ENCODE measurements at regions not wholly inside any gene's neighbourhood (a gene's known extent, or its start where the extent isn't known, plus 50 kb on each side); places are given as distances from the start of the nearest gene placed in this dataset.
"Not testable (repeated sequence)": the region's sequence is repeated elsewhere in the genome, so short reads cannot be mapped to it uniquely, and the experiment has no call there.

DNA sequence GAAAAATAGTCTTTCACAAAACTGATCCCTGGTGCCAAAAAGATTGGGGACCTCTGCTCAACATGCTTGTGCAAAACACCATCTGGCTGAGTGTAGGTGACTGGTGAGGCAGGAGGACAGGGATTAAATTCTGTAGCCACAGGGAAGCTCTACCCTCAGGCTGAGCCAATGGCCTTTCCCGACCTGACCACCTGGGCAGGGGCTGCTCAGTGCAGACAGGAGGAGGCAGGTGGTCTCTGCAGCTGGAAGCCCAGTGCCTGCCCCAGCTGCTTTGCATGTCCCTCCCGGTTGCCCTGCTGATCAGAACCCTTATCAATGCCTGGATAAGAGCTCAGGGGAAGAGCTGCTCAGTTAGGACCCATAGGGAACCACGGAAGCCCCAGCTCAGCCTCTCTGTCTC is 235.3 kb downstream of the ANKRD36 start:
- no peak for TF ChIP-seq CTCF (IDR thresholded peaks at IDR 0.05)
- Histone ChIP-seq H3K27me3 (peaks cover 47% of the 10 kb centered on the region), H3K9me3 (no peaks in the 10 kb centered on the region), H3K4me3 (ENCODE audit: low read depth in 1 of 2, low read length in 1 of 2) (no peak overlapping the region), H3K27ac (no peak overlapping the region), H3K4me1 (ENCODE audit: control insufficient read depth in 1 of 2, insufficient read depth in 1 of 2, low read depth in 1 of 2, low read length in 1 of 2) (no peaks in the 10 kb centered on the region), H3K36me3 (no peaks in the 10 kb centered on the region)

DNA sequence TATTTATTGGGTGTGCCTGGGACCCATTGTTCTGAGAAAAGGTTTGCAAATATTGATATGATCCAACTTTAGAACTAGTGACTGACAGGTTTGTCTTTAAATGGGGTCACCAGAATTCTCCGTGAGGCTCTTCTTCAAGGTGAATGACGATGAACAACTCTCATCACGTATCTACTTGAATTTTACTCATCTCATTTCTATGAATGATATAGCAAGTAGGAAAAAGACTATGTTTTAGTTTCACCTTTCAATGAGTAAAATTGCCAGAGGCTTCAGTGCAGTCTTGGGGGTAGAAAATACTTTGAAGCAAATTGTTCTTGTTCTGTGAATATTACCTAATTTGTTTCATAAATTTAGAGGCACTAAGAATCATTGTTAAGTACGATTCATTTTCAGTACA is 232.0 kb downstream of the ANKRD36 start:
- peaks cover 13% of the 10 kb centered on the region for H3K27me3 ChIP-seq
- not testable (repeated sequence) for H3K4me1 ChIP-seq (ENCODE audit: control insufficient read depth in 1 of 2, insufficient read depth in 1 of 2, low read depth in 1 of 2, low read length in 1 of 2); H3K9me3 ChIP-seq; H3K27ac ChIP-seq; H3K4me3 ChIP-seq (ENCODE audit: low read depth in 1 of 2, low read length in 1 of 2); H3K36me3 ChIP-seq

DNA sequence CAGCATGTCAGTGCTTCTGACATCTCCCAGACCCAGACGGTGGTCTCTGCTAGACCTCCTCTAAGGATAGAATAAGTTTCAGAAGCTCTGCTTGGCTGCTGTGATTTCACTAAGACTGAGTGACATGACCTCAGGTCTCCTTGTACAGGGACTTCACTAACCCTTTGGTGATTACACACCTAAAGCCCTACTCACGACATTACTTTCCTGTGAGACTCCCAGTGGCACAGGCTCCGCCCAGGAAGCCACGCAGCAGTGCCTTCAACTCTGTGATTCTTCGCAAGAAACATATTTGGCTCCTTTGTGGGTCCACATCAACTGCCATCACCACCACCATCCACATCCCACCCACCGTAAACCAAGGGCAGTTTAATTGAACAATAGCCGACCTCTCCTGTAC is 220.7 kb downstream of the ANKRD36 start:
- not testable (repeated sequence) for H3K27me3 ChIP-seq; H3K36me3 ChIP-seq; H3K4me1 ChIP-seq (ENCODE audit: control insufficient read depth in 1 of 2, insufficient read depth in 1 of 2, low read depth in 1 of 2, low read length in 1 of 2)

GRCh38 chr2:97332184-97332583 is 219.2 kb downstream of the ANKRD36 start:
- H3K4me1 ChIP-seq (ENCODE audit: control insufficient read depth in 1 of 2, insufficient read depth in 1 of 2, low read depth in 1 of 2, low read length in 1 of 2); H3K4me3 ChIP-seq (ENCODE audit: low read depth in 1 of 2, low read length in 1 of 2); H3K27me3 ChIP-seq; H3K27ac ChIP-seq; H3K36me3 ChIP-seq; H3K9me3 ChIP-seq: not testable (repeated sequence)

More for the DNA sequence above, 220.7 kb downstream of the ANKRD36 start:
- H3K4me3 ChIP-seq (ENCODE audit: low read depth in 1 of 2, low read length in 1 of 2); H3K9me3 ChIP-seq; H3K27ac ChIP-seq: not testable (repeated sequence)

DNA sequence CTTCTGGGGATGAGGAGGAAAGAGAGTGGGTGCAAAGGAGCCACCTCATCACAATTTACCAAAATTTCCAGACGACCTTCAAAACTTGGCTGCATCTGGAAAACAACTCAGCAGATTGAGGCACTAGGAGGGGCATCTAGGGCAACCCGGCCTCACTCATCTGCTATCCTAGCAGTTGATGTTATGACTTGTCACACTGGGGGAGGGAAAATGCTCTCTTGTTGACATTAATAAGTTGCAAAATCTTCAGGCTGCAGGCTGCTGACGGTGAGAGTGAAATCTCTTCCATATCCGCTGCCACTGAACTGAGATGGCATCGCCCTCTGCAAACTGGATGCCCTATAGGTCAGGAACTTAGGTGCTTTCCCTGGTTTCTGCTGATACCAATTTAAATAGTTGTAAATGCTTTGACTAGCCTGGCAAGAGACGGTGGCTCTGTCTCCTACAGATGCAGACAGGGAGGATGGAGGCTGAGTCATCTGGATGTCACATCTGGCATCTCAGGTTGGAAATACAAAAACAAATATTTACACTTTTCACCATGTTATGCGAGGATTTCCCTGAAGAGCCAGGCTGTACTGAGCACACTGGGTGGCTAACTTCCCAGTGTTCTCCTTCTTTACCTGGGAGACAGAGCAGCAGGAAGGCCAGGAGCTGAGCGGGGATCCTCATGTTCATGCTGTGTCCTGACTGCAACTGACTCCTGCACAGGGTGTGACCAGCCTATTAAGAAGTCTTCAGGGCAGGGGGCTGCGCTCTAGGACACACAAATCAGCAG is 209.2 kb downstream of the ANKRD36 start:
- H3K4me3 ChIP-seq (ENCODE audit: low read depth in 1 of 2, low read length in 1 of 2); H3K36me3 ChIP-seq; H3K27ac ChIP-seq; H3K27me3 ChIP-seq; H3K9me3 ChIP-seq; H3K4me1 ChIP-seq (ENCODE audit: control insufficient read depth in 1 of 2, insufficient read depth in 1 of 2, low read depth in 1 of 2, low read length in 1 of 2): not testable (repeated sequence)

- not testable (repeated sequence) for H3K4me1 ChIP-seq (ENCODE audit: control insufficient read depth in 1 of 2, insufficient read depth in 1 of 2, low read depth in 1 of 2, low read length in 1 of 2); H3K9me3 ChIP-seq; H3K36me3 ChIP-seq; H3K27ac ChIP-seq; H3K4me3 ChIP-seq (ENCODE audit: low read depth in 1 of 2, low read length in 1 of 2); H3K27me3 ChIP-seq
These were observed 202.4 kb downstream of the ANKRD36 start for GRCh38 chr2:97315358-97315757.

GRCh38 chr2:97312426-97312825 is 199.5 kb downstream of the ANKRD36 start:
- H3K9me3 ChIP-seq; H3K4me3 ChIP-seq (ENCODE audit: low read depth in 1 of 2, low read length in 1 of 2); H3K4me1 ChIP-seq (ENCODE audit: control insufficient read depth in 1 of 2, insufficient read depth in 1 of 2, low read depth in 1 of 2, low read length in 1 of 2); H3K27ac ChIP-seq; H3K36me3 ChIP-seq; H3K27me3 ChIP-seq: not testable (repeated sequence)

DNA sequence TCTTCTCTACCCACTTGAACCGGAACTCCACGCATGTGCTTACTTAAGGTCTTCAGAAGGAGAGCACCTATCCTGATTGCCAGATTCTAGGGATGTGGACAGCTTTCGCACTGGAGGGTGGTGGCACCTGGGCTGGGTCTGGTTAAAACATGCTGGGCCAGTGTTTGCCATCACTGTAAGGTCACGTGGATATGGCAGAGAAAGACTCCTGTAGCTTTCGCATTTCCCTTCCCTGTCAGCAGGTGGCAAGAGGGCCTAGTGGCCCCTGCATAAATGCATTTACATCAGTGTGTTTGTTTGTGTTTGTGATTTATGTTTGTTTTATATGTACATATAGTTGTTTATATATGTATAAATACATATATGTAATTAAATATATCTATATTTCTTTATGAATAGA is 192.5 kb downstream of the ANKRD36 start:
- H3K9me3 ChIP-seq; H3K4me1 ChIP-seq (ENCODE audit: control insufficient read depth in 1 of 2, insufficient read depth in 1 of 2, low read depth in 1 of 2, low read length in 1 of 2); H3K27me3 ChIP-seq; H3K4me3 ChIP-seq (ENCODE audit: low read depth in 1 of 2, low read length in 1 of 2); H3K27ac ChIP-seq; H3K36me3 ChIP-seq: not testable (repeated sequence)

DNA sequence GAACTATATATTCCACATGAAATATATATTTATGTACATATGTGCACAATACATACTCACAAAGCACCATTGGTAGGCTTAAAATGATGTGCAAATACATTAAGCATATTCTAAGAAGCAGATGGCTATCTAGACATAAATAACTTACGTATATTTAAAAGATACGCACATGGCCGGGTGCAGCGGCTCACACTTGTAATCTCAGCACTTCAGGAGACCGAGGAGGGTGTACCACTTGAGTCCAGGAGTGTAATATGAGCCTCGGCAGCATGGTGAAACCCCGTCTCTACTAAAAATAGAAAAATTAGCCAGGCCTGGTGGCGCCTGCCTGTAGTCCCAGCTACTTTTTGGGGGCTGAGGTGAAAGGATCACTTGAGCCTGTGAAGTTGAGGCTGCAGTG is 189.9 kb downstream of the ANKRD36 start:
- H3K4me3 ChIP-seq (ENCODE audit: low read depth in 1 of 2, low read length in 1 of 2); H3K27me3 ChIP-seq; H3K9me3 ChIP-seq; H3K27ac ChIP-seq; H3K36me3 ChIP-seq; H3K4me1 ChIP-seq (ENCODE audit: control insufficient read depth in 1 of 2, insufficient read depth in 1 of 2, low read depth in 1 of 2, low read length in 1 of 2): not testable (repeated sequence)

- H3K27me3 ChIP-seq; H3K4me3 ChIP-seq (ENCODE audit: low read depth in 1 of 2, low read length in 1 of 2); H3K9me3 ChIP-seq; H3K27ac ChIP-seq; H3K36me3 ChIP-seq; H3K4me1 ChIP-seq (ENCODE audit: control insufficient read depth in 1 of 2, insufficient read depth in 1 of 2, low read depth in 1 of 2, low read length in 1 of 2): not testable (repeated sequence)
These were observed 188.8 kb downstream of the ANKRD36 start for GRCh38 chr2:97301771-97302170.

All from neutrophil (primary cell).